Panc1 (cell line): ENCODE measurements at regions not wholly inside any gene's neighbourhood (a gene's known extent, or its start where the extent isn't known, plus 50 kb on each side); places are given as distances from the start of the nearest gene placed in this dataset.

Experiments used
- ATAC-seq: fragments of 200-7000 bp; cut with Tn5 transposase; 2 replicates; pipeline ENCODE4 v1.9.1; 2020; ENCODE audit warnings: mild to moderate bottlenecking, moderate library complexity
- BruUV-seq: library from RNA; stranded (reverse); fragments of 400-500 nt; replicated peaks from 2 replicates; lab custom pipeline; 2021; lab: Mats Ljungman, UMichigan
- CTCF ChIA-PET: fragments of 300-600 bp; sonication (Branson Sonifier 250); formaldehyde crosslinking; loops from one replicate; lab custom pipeline; 2022; ENCODE audit warnings: antibody characterized with exemption; lab: Charles Lee
- POLR2A ChIA-PET: fragments of 300-600 bp; sonication (Branson Sonifier 250); formaldehyde crosslinking; loops from one replicate; lab custom pipeline; 2022; ENCODE audit warnings: antibody characterized with exemption; lab: Charles Lee
- DNase-seq: peaks from one replicate; pipeline ENCODE4 v3.0.0-alpha.2; 2010; ENCODE audit warnings: low read depth, low spot score
- H3K27ac ChIP-seq: 2 replicates; pipeline ENCODE4 v1.5.1; 2011; ENCODE audit warnings: mild to moderate bottlenecking, low read length, inconsistent platforms
- H3K27me3 ChIP-seq: fragments of 200-500 bp; sonication (Bioruptor generic); 2 replicates; pipeline ENCODE4 v1.6.0; 2014; ENCODE audit warnings: low read length, inconsistent platforms; ENCODE audit not compliant: control insufficient read depth, insufficient read depth
- H3K36me3 ChIP-seq: fragments of 200-500 bp; sonication (Bioruptor generic); 2 replicates; pipeline ENCODE4 v1.5.1; 2014; ENCODE audit warnings: inconsistent platforms, mild to moderate bottlenecking, low read length, moderate library complexity; ENCODE audit not compliant: control insufficient read depth, insufficient read depth
- H3K4me1 ChIP-seq: 2 replicates; pipeline ENCODE4 v1.5.1; 2011; ENCODE audit warnings: inconsistent platforms, mild to moderate bottlenecking, low read length, moderate library complexity; ENCODE audit not compliant: control insufficient read depth, insufficient read depth
- H3K4me3 ChIP-seq, 2 experiments: 2 replicates each; pipeline ENCODE4 v1.5.1; 2011 to 2012; ENCODE audit warnings: low read depth in 2 of 2, low read length in 2 of 2, mild to moderate bottlenecking in 2 of 2, inconsistent platforms in 1 of 2, moderate library complexity in 1 of 2
- H3K9me3 ChIP-seq: fragments of 200-500 bp; sonication (Bioruptor generic); 2 replicates; pipeline ENCODE4 v1.5.1; 2014; ENCODE audit warnings: low read depth, mild to moderate bottlenecking, inconsistent platforms, low read length, moderate library complexity; ENCODE audit not compliant: control insufficient read depth, insufficient read depth
- CTCF ChIP-seq: fragments of 450-650 bp; IDR thresholded peaks from 2 replicates; pipeline ENCODE4 v1.5.1; 2017; ENCODE audit warnings: mild to moderate bottlenecking
- POLR2AphosphoS5 ChIP-seq: IDR thresholded peaks from 2 replicates; pipeline ENCODE4 v1.6.1; 2012; ENCODE audit warnings: mild to moderate bottlenecking, low read depth, low read length, moderate library complexity
- REST ChIP-seq, 2 experiments: IDR thresholded peaks; 2 replicates each; pipeline ENCODE4 v1.6.1; 2011 to 2012; ENCODE audit warnings: low read depth in 2 of 2, control low read depth in 1 of 2, low read length in 1 of 2, mild to moderate bottlenecking in 1 of 2, moderate library complexity in 1 of 2; ENCODE audit not compliant: insufficient read depth in 1 of 2
- SIN3A ChIP-seq: IDR thresholded peaks from 2 replicates; pipeline ENCODE4 v1.6.1; 2012; ENCODE audit warnings: low read depth, mild to moderate bottlenecking, low read length, moderate library complexity, borderline replicate concordance; ENCODE audit not compliant: insufficient read depth
- TCF7L2 ChIP-seq: IDR thresholded peaks from 2 replicates; pipeline ENCODE4 v1.6.1; 2011; ENCODE audit warnings: mild to moderate bottlenecking, low read depth, low read length, inconsistent platforms
- in situ Hi-C: cut with HindIII; loops from 2 replicates; pipeline ENCODE4 v1.10.0; 2016; ENCODE audit warnings: low sequenced_read_pairs, low pct_unique_long_range_greater_than_20kb
- intact Hi-C: fragments of 100-400 bp; cut with micrococcal nuclease; formaldehyde crosslinking; loops from one replicate; pipeline ENCODE4 v1.10.0; 2022; ENCODE audit not compliant: unreplicated experiment

GRCh38 chr4:134944115-134944514 lies 742.5 kb upstream of the PABPC4L start:
- Histone ChIP-seq H3K36me3 (no peaks in the 10 kb centered on the region), H3K27ac (no peak overlapping the region), H3K4me1 (no peaks in the 10 kb centered on the region), H3K9me3 (no peaks in the 10 kb centered on the region), H3K27me3 (no peaks in the 10 kb centered on the region), H3K4me3 (no peak overlapping the region)
- TF ChIP-seq CTCF (no peak), SIN3A (no peak)
- intact Hi-C loops = no loop called here
- ChIA-PET CTCF (no interaction called here), POLR2A (no interaction called here)
- ATAC-seq (no peak), DNase-seq (no peak)
- in situ Hi-C loops = no loop called here
- BruUV-seq = no TSS peak

GRCh38 chr4:134936014-134936413 lies 734.4 kb upstream of the PABPC4L start:
- Histone ChIP-seq H3K36me3 (no peaks in the 10 kb centered on the region), H3K4me3 (no peak overlapping the region), H3K4me1 (no peaks in the 10 kb centered on the region), H3K9me3 (no peaks in the 10 kb centered on the region), H3K27ac (no peak overlapping the region), H3K27me3 (no peaks in the 10 kb centered on the region)
- in situ Hi-C loops = no loop called here
- DNase-seq (no peak), ATAC-seq (no peak)
- intact Hi-C loops = no loop called here
- no TSS peak for BruUV-seq
- no peak for TF ChIP-seq CTCF
- TF ChIP-seq TCF7L2 = no peak
- no peak for TF ChIP-seq POLR2AphosphoS5
- TF ChIP-seq REST (IDR thresholded peaks at IDR 0.05; ENCODE audit: insufficient read depth in 1 of 2, low read depth in 2 of 2, low read length in 1 of 2) = no peak
- no peak for TF ChIP-seq SIN3A
- POLR2A ChIA-PET = no interaction called here
- CTCF ChIA-PET = no interaction called here
